HL-60 (cell line): ENCODE measurements at regions not wholly inside any gene's neighbourhood (a gene's known extent, or its start where the extent isn't known, plus 50 kb on each side); places are given as distances from the start of the nearest gene placed in this dataset.

Source experiments
- DNase-seq, 2 experiments: peaks; one replicate each; pipeline ENCODE4 v3.0.0-alpha.2; 2010 to 2020; ENCODE audit warnings: low read depth in 1 of 2, low spot score in 1 of 2
- H3K27ac ChIP-seq: fragments of 250-450 bp; sonication (Bioruptor Pico); replicated peaks from 2 replicates; pipeline ENCODE4 v1.5.1; 2020; ENCODE audit warnings: mild to moderate bottlenecking, moderate library complexity
- H3K27me3 ChIP-seq: fragments of 250-450 bp; sonication (Bioruptor Pico); 2 replicates; pipeline ENCODE4 v1.5.1; 2021; ENCODE audit warnings: mild to moderate bottlenecking, moderate library complexity; ENCODE audit not compliant: insufficient read depth, poor library complexity, severe bottlenecking
- H3K4me3 ChIP-seq: replicated peaks from 2 replicates; pipeline ENCODE4 v1.5.1; 2011; ENCODE audit warnings: mild to moderate bottlenecking, control low read depth, low read length; ENCODE audit not compliant: insufficient read depth
- GABPA ChIP-seq: IDR thresholded peaks from 2 replicates; pipeline ENCODE4 v1.6.1; 2012; ENCODE audit warnings: low read depth
- POLR2AphosphoS5 ChIP-seq: IDR thresholded peaks from 2 replicates; pipeline ENCODE4 v1.6.1; 2012; ENCODE audit warnings: low read depth
- SPI1 ChIP-seq: IDR thresholded peaks from 2 replicates; pipeline ENCODE4 v1.6.1; 2012; ENCODE audit warnings: low read depth, mild to moderate bottlenecking, borderline replicate concordance
- TF ChIP-seq, protein P1 (sequence below): IDR thresholded peaks from one replicate; pipeline ENCODE4 v1.5.1; 2011; ENCODE audit warnings: low read length, control low read depth, inconsistent platforms; ENCODE audit not compliant: insufficient read depth
- TF ChIP-seq, protein P2 (sequence below): IDR thresholded peaks from 2 replicates; pipeline ENCODE4 v1.6.1; 2012; ENCODE audit warnings: low read depth; ENCODE audit not compliant: insufficient replicate concordance

DNA sequence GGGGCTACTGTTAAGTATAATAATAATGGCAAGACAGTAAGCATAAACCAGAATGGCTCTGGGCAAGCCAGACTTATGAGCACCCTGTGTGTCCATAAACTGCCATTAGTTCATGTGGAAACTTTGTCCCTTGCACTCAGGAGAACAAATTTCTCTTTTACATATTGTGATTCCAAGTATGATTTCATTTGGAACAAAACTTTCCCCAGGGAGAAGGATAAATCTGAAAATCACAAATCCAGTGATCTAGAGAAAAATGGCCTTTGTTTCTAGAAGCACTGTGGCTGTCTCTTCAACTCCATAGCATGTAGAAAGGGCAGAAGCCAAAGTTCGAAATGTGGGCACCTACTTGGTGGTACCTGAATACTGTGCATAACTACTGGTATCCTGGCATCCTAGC lies 823.7 kb upstream of the SOX11 start:
- TF ChIP-seq SPI1 (no peak), POLR2AphosphoS5 (no peak), GABPA (no peak)
- TF ChIP-seq, protein P1, sequence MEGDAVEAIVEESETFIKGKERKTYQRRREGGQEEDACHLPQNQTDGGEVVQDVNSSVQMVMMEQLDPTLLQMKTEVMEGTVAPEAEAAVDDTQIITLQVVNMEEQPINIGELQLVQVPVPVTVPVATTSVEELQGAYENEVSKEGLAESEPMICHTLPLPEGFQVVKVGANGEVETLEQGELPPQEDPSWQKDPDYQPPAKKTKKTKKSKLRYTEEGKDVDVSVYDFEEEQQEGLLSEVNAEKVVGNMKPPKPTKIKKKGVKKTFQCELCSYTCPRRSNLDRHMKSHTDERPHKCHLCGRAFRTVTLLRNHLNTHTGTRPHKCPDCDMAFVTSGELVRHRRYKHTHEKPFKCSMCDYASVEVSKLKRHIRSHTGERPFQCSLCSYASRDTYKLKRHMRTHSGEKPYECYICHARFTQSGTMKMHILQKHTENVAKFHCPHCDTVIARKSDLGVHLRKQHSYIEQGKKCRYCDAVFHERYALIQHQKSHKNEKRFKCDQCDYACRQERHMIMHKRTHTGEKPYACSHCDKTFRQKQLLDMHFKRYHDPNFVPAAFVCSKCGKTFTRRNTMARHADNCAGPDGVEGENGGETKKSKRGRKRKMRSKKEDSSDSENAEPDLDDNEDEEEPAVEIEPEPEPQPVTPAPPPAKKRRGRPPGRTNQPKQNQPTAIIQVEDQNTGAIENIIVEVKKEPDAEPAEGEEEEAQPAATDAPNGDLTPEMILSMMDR = no peak
- TF ChIP-seq, protein P2, sequence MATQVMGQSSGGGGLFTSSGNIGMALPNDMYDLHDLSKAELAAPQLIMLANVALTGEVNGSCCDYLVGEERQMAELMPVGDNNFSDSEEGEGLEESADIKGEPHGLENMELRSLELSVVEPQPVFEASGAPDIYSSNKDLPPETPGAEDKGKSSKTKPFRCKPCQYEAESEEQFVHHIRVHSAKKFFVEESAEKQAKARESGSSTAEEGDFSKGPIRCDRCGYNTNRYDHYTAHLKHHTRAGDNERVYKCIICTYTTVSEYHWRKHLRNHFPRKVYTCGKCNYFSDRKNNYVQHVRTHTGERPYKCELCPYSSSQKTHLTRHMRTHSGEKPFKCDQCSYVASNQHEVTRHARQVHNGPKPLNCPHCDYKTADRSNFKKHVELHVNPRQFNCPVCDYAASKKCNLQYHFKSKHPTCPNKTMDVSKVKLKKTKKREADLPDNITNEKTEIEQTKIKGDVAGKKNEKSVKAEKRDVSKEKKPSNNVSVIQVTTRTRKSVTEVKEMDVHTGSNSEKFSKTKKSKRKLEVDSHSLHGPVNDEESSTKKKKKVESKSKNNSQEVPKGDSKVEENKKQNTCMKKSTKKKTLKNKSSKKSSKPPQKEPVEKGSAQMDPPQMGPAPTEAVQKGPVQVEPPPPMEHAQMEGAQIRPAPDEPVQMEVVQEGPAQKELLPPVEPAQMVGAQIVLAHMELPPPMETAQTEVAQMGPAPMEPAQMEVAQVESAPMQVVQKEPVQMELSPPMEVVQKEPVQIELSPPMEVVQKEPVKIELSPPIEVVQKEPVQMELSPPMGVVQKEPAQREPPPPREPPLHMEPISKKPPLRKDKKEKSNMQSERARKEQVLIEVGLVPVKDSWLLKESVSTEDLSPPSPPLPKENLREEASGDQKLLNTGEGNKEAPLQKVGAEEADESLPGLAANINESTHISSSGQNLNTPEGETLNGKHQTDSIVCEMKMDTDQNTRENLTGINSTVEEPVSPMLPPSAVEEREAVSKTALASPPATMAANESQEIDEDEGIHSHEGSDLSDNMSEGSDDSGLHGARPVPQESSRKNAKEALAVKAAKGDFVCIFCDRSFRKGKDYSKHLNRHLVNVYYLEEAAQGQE = no peak
- no peak overlapping the region for H3K27ac ChIP-seq
- no peak overlapping the region for H3K4me3 ChIP-seq
- no peak for DNase-seq
- no peaks in the 10 kb centered on the region for H3K27me3 ChIP-seq

DNA sequence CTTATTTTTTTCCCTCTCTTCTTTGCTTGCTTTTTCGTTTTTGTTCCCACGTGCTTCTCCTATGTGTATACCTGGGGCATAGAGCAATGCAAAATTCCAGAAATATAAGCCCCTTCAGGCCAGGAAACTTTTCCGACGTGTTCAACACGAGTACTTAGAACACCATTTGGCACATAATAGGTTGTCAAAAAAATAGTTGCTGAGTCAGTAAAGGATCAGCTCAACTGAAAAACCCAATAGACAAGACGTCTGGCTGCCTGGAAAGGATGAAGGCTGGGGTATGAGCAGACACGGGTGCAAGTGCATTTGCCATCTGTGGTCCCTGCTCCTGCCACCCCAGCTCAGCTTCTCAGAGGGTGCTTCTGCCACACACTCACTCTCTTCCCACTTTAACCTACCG lies 823.0 kb upstream of the SOX11 start:
- no peak overlapping the region for H3K27ac ChIP-seq
- TF ChIP-seq GABPA (no peak), POLR2AphosphoS5 (no peak), SPI1 (no peak)
- TF ChIP-seq, protein P2 = no peak
- TF ChIP-seq, protein P1 = no peak
- H3K4me3 ChIP-seq = no peak overlapping the region
- DNase-seq = no peak
- H3K27me3 ChIP-seq = no peaks in the 10 kb centered on the region

DNA sequence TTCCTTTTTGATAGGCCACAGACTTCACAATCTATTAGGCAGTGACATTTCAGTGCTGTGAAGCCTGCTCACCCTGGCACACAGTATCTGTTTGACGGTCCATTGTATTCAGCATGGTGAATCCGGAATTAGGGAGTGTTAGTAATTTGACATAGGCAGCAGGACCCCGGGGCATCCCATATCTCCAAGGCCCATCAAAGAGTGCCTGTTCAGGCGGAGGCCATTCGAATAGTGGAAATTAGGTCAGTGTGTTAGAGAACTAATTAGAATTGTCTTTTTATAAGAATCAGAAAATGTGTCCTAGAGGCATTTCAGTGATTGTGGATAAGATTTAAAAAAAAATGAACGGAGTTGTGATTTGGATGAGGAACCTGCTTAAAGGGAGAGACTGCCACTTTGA lies 818.8 kb upstream of the SOX11 start:
- H3K4me3 ChIP-seq = no peak overlapping the region
- H3K27ac ChIP-seq = no peak overlapping the region
- H3K27me3 ChIP-seq = no peaks in the 10 kb centered on the region
- TF ChIP-seq SPI1 = no peak
- TF ChIP-seq GABPA = no peak
- TF ChIP-seq, protein P1 = no peak
- TF ChIP-seq, protein P2 = no peak
- no peak for TF ChIP-seq POLR2AphosphoS5
- DNase-seq = no peak
